ENCODE measurements at regions not wholly inside any gene's neighbourhood (a gene's known extent, or its start where the extent isn't known, plus 50 kb on each side); places are given as distances from the start of the nearest gene placed in this dataset.

- TF ChIP-seq HBP1 (CRISPR knock-in tag; IDR thresholded peaks at IDR 0.05): no peak
- TF ChIP-seq MAFG (tag; conservative IDR thresholded peaks at IDR 0.05): no peak
These were observed 167.2 kb downstream of the FAT3 start (continued) for GRCh38 chr11:92391808-92392207.

GRCh38 chr11:92393218-92393617, 168.6 kb downstream of the FAT3 start:
- H4K20me1 ChIP-seq (replicated peaks; ENCODE audit: control insufficient read depth, insufficient read depth, low read length): no peaks in the 10 kb centered on the region
- H2AFZ ChIP-seq (ENCODE audit: low read depth, low read length): no peak overlapping the region
- no peaks in the 10 kb centered on the region for H3K9me3 ChIP-seq (replicated peaks; ENCODE audit: control insufficient read depth, insufficient read depth, low read depth, low read length)
- in situ Hi-C loops (cut with MboI): no loop called here
- H3K27me3 ChIP-seq (ENCODE audit: control insufficient read depth in 2 of 2, insufficient read depth in 2 of 2, low read length in 2 of 2): no peaks in the 10 kb centered on the region
- no peak overlapping the region for H3K27ac ChIP-seq (ENCODE audit: extremely low read depth, low read depth, low read length)
- H3K79me2 ChIP-seq (ENCODE audit: control insufficient read depth, insufficient read depth, low read length): no peaks in the 10 kb centered on the region
- intact Hi-C loops (cut with micrococcal nuclease): no loop called here
- CTCF ChIA-PET (ENCODE audit: low intra/inter-chr PET ratio): no interaction called here
- no peaks in the 10 kb centered on the region for H3K36me3 ChIP-seq (ENCODE audit: control insufficient read depth, insufficient read depth, low read length)
- 0% methylated on average over 5 of the region's 5 CpGs for whole genome bisulfite sequencing (ENCODE audit: insufficient coverage, low coverage, missing lambda C conversion rate)
- no peak for ATAC-seq
- H3K4me2 ChIP-seq (ENCODE audit: insufficient read depth, low read length): no peak overlapping the region
- H3K9me1 ChIP-seq (ENCODE audit: control insufficient read depth, insufficient read depth, low read length): no peaks in the 10 kb centered on the region
- no peaks in the 10 kb centered on the region for H3K4me1 ChIP-seq (replicated peaks in 1 of 2; ENCODE audit: control insufficient read depth in 2 of 2, insufficient read depth in 2 of 2, low read length in 2 of 2)
- no peak for TF ChIP-seq RAD21 (CRISPR knock-in tag; conservative IDR thresholded peaks at IDR 0.05 in 1 of 2, IDR thresholded peaks at IDR 0.05 in 1 of 2)
- no peak for TF ChIP-seq LEF1 (IDR thresholded peaks at IDR 0.05)
- TF ChIP-seq CREM (IDR thresholded peaks at IDR 0.05; ENCODE audit: low read depth): no peak
- no peak for TF ChIP-seq MAFF (IDR thresholded peaks at IDR 0.05; ENCODE audit: low read length)
- no peak for TF ChIP-seq GABPB1 (CRISPR knock-in tag; IDR thresholded peaks at IDR 0.05)
- no TSS peak for BruUV-seq (replicated peaks)
- POLR2A ChIA-PET: no interaction called here
- FAIRE-seq: no peak
- H3K9ac ChIP-seq (ENCODE audit: insufficient read depth in 1 of 2, low read depth in 2 of 2, low read length in 2 of 2): no peak overlapping the region
- no peak overlapping the region for H3K4me3 ChIP-seq
- no peak for DNase-seq (ENCODE audit: extremely low read depth in 1 of 4, low spot score in 3 of 4)

All from K562 (cell line).